ENCODE measurements at regions not wholly inside any gene's neighbourhood (a gene's known extent, or its start where the extent isn't known, plus 50 kb on each side); places are given as distances from the start of the nearest gene placed in this dataset.
"Not testable (repeated sequence)": the region's sequence is repeated elsewhere in the genome, so short reads cannot be mapped to it uniquely, and the experiment has no call there.

GRCh38 chr16:88159897-88160335, 208.7 kb downstream of the BANP start:
- H3K4me1 ChIP-seq (replicated peaks in 1 of 2); H3K27ac ChIP-seq; H3K4me3 ChIP-seq; ATAC-seq (replicated peaks in 6 of 8); in situ Hi-C loops (cut with MboI; ENCODE audit: low pct_unique_long_range_greater_than_20kb in 2 of 9, low sequenced_read_pairs in 9 of 9, unreplicated experiment in 9 of 9): not testable (repeated sequence)
- 77% methylated on average over 3 of the region's 8 CpGs; no CpG with 5 or more reads in 9 of the 10 experiments for WGBS, 10 experiments

- H3K4me3 ChIP-seq; H3K4me1 ChIP-seq (replicated peaks in 1 of 2); H3K27ac ChIP-seq; in situ Hi-C loops (cut with MboI; ENCODE audit: low pct_unique_long_range_greater_than_20kb in 2 of 9, low sequenced_read_pairs in 9 of 9, unreplicated experiment in 9 of 9): not testable (repeated sequence)
- 0 to 100% (median 67%) methylated on average over 1 to 8 of the region's 13 CpGs; no CpG with 5 or more reads in 3 of the 10 experiments for WGBS, 10 experiments
- ATAC-seq (replicated peaks in 6 of 8), result peak in 1 of 8 experiments; percentile 53
Observed at GRCh38 chr16:88161191-88161590, 210.0 kb downstream of the BANP start.

- H3K4me3 ChIP-seq; in situ Hi-C loops (cut with MboI; ENCODE audit: low pct_unique_long_range_greater_than_20kb in 2 of 9, low sequenced_read_pairs in 9 of 9, unreplicated experiment in 9 of 9); ATAC-seq (replicated peaks in 6 of 8); H3K27ac ChIP-seq; H3K4me1 ChIP-seq (replicated peaks in 1 of 2): not testable (repeated sequence)
- WGBS, 10 experiments, result 0 to 100% (median 63%) methylated on average over 1 to 3 of the region's 10 CpGs; no CpG with 5 or more reads in 3 of the 10 experiments
Observed at GRCh38 chr16:88161623-88162275, 210.5 kb downstream of the BANP start.

GRCh38 chr16:88162778-88163177, 211.5 kb downstream of the BANP start:
- H3K27ac ChIP-seq; in situ Hi-C loops (cut with MboI; ENCODE audit: low pct_unique_long_range_greater_than_20kb in 2 of 9, low sequenced_read_pairs in 9 of 9, unreplicated experiment in 9 of 9); ATAC-seq (replicated peaks in 6 of 8); H3K4me3 ChIP-seq; H3K4me1 ChIP-seq (replicated peaks in 1 of 2): not testable (repeated sequence)
- 67% methylated on average over 1 of the region's 2 CpGs; no CpG with 5 or more reads in 9 of the 10 experiments for WGBS, 10 experiments

GRCh38 chr16:88164196-88165039, 213.2 kb downstream of the BANP start:
- H3K4me1 ChIP-seq (replicated peaks in 1 of 2); in situ Hi-C loops (cut with MboI; ENCODE audit: low pct_unique_long_range_greater_than_20kb in 2 of 9, low sequenced_read_pairs in 9 of 9, unreplicated experiment in 9 of 9); H3K27ac ChIP-seq; H3K4me3 ChIP-seq: not testable (repeated sequence)
- peak in 2 of 8 experiments; percentile 15 to 38 for ATAC-seq (replicated peaks in 6 of 8)
- 17 to 82% (median 73%) methylated on average over 1 to 3 of the region's 12 CpGs; no CpG with 5 or more reads in 1 of the 10 experiments for WGBS, 10 experiments

GRCh38 chr16:88165040-88165544, 213.9 kb downstream of the BANP start:
- H3K4me1 ChIP-seq (replicated peaks in 1 of 2); H3K27ac ChIP-seq; H3K4me3 ChIP-seq; ATAC-seq (replicated peaks in 6 of 8); in situ Hi-C loops (cut with MboI; ENCODE audit: low pct_unique_long_range_greater_than_20kb in 2 of 9, low sequenced_read_pairs in 9 of 9, unreplicated experiment in 9 of 9): not testable (repeated sequence)
- 57 to 100% (median 82%) methylated on average over 1 to 2 of the region's 9 CpGs; no CpG with 5 or more reads in 7 of the 10 experiments for WGBS, 10 experiments

- WGBS, 10 experiments, result 80% methylated on average over 1 of the region's 15 CpGs; no CpG with 5 or more reads in 9 of the 10 experiments
- H3K4me3 ChIP-seq; ATAC-seq (replicated peaks in 6 of 8); in situ Hi-C loops (cut with MboI; ENCODE audit: low pct_unique_long_range_greater_than_20kb in 2 of 9, low sequenced_read_pairs in 9 of 9, unreplicated experiment in 9 of 9); H3K27ac ChIP-seq; H3K4me1 ChIP-seq (replicated peaks in 1 of 2): not testable (repeated sequence)
Observed at GRCh38 chr16:88165683-88166082, 214.4 kb downstream of the BANP start.

- H3K4me3 ChIP-seq; H3K27ac ChIP-seq; H3K4me1 ChIP-seq (replicated peaks in 1 of 2); in situ Hi-C loops (cut with MboI; ENCODE audit: low pct_unique_long_range_greater_than_20kb in 2 of 9, low sequenced_read_pairs in 9 of 9, unreplicated experiment in 9 of 9): not testable (repeated sequence)
- 76% methylated on average over 6 of the region's 16 CpGs; no CpG with 5 or more reads in 9 of the 10 experiments for WGBS, 10 experiments
- ATAC-seq (replicated peaks in 6 of 8), result peak in 3 of 8 experiments; percentile 31 to 73 (median 73)
Observed at GRCh38 chr16:88166209-88166773, 215.1 kb downstream of the BANP start.

- H3K4me3 ChIP-seq; in situ Hi-C loops (cut with MboI; ENCODE audit: low pct_unique_long_range_greater_than_20kb in 2 of 9, low sequenced_read_pairs in 9 of 9, unreplicated experiment in 9 of 9); H3K4me1 ChIP-seq (replicated peaks in 1 of 2); H3K27ac ChIP-seq: not testable (repeated sequence)
- peak in 2 of 8 experiments; percentile 26 to 47 for ATAC-seq (replicated peaks in 6 of 8)
- 0 to 80% (median 80%) methylated on average over 1 to 5 of the region's 22 CpGs; no CpG with 5 or more reads in 7 of the 10 experiments for WGBS, 10 experiments
Observed at GRCh38 chr16:88167798-88168556, 214.8 kb upstream of the ZNF469 start.

- H3K4me3 ChIP-seq; ATAC-seq (replicated peaks in 6 of 8); H3K4me1 ChIP-seq (replicated peaks in 1 of 2); H3K27ac ChIP-seq; in situ Hi-C loops (cut with MboI; ENCODE audit: low pct_unique_long_range_greater_than_20kb in 2 of 9, low sequenced_read_pairs in 9 of 9, unreplicated experiment in 9 of 9): not testable (repeated sequence)
- WGBS, 10 experiments, result 58% methylated on average over 3 of the region's 6 CpGs; no CpG with 5 or more reads in 9 of the 10 experiments
Observed at GRCh38 chr16:88168557-88168949, 214.2 kb upstream of the ZNF469 start.

GRCh38 chr16:88169136-88169830, 213.5 kb upstream of the ZNF469 start:
- ATAC-seq (replicated peaks in 6 of 8); in situ Hi-C loops (cut with MboI; ENCODE audit: low pct_unique_long_range_greater_than_20kb in 2 of 9, low sequenced_read_pairs in 9 of 9, unreplicated experiment in 9 of 9); H3K4me1 ChIP-seq (replicated peaks in 1 of 2); H3K4me3 ChIP-seq; H3K27ac ChIP-seq: not testable (repeated sequence)
- WGBS, 10 experiments, result 54 to 83% methylated on average over 1 to 8 of the region's 26 CpGs; no CpG with 5 or more reads in 8 of the 10 experiments

- in situ Hi-C loops (cut with MboI; ENCODE audit: low pct_unique_long_range_greater_than_20kb in 2 of 9, low sequenced_read_pairs in 9 of 9, unreplicated experiment in 9 of 9); ATAC-seq (replicated peaks in 6 of 8): not testable (repeated sequence)
- WGBS, 10 experiments, result 100% methylated on average over 1 of the region's 8 CpGs; no CpG with 5 or more reads in 9 of the 10 experiments
Observed at GRCh38 chr16:88169831-88170165, 213.0 kb upstream of the ZNF469 start.

More at GRCh38 chr16:88169831-88170165, 213.0 kb upstream of the ZNF469 start:
- H3K4me1 ChIP-seq (replicated peaks in 1 of 2); H3K4me3 ChIP-seq; H3K27ac ChIP-seq: not testable (repeated sequence)

All from motor neuron (in vitro differentiated cells).